GM23338 (cell line): ENCODE measurements at regions not wholly inside any gene's neighbourhood (a gene's known extent, or its start where the extent isn't known, plus 50 kb on each side); places are given as distances from the start of the nearest gene placed in this dataset.

Source experiments
- ATAC-seq: fragments of 200-7000 bp; cut with Tn5 transposase; 3 replicates; pipeline ENCODE4 v1.9.1; 2020
- DNase-seq: peaks from one replicate; pipeline ENCODE4 v3.0.0-alpha.2; 2015; ENCODE audit warnings: low spot score
- H2AFZ ChIP-seq: fragments of 200-600 bp; sonication (generic); 2 replicates; pipeline ENCODE4 v1.8.0; 2016; ENCODE audit warnings: antibody characterized with exemption, mild to moderate bottlenecking, moderate library complexity
- H3F3A ChIP-seq: fragments of 200-600 bp; sonication (generic); replicated peaks from 2 replicates; pipeline ENCODE4 v1.8.0; 2017; ENCODE audit warnings: antibody characterized with exemption, mixed run types, low read depth
- H3K27ac ChIP-seq: fragments of 200-600 bp; sonication (generic); 2 replicates; pipeline ENCODE4 v1.6.1; 2016; ENCODE audit warnings: low read depth
- H3K27me3 ChIP-seq: fragments of 200-600 bp; sonication (generic); 2 replicates; pipeline ENCODE4 v1.8.0; 2016; ENCODE audit warnings: mild to moderate bottlenecking, mixed run types, moderate library complexity; ENCODE audit not compliant: insufficient read depth
- H3K36me3 ChIP-seq: fragments of 200-600 bp; sonication (generic); 2 replicates; pipeline ENCODE4 v1.8.0; 2016; ENCODE audit warnings: mild to moderate bottlenecking; ENCODE audit not compliant: insufficient read depth
- H3K4me1 ChIP-seq: fragments of 200-600 bp; sonication (generic); 2 replicates; pipeline ENCODE4 v1.8.0; 2016; ENCODE audit warnings: mild to moderate bottlenecking, moderate library complexity; ENCODE audit not compliant: insufficient read depth
- H3K4me2 ChIP-seq: fragments of 200-600 bp; sonication (generic); 2 replicates; pipeline ENCODE4 v1.7.1; 2017; ENCODE audit warnings: mixed run types
- H3K4me3 ChIP-seq: fragments of 200-600 bp; sonication (generic); 2 replicates; pipeline ENCODE4 v1.6.1; 2016; ENCODE audit warnings: mixed run types
- H3K79me2 ChIP-seq: fragments of 200-600 bp; sonication (generic); replicated peaks from 2 replicates; pipeline ENCODE4 v1.8.0; 2017; ENCODE audit warnings: mild to moderate bottlenecking; ENCODE audit not compliant: insufficient read depth
- H3K9me2 ChIP-seq: fragments of 200-600 bp; sonication (generic); 2 replicates; pipeline ENCODE4 v1.8.0; 2017; ENCODE audit not compliant: insufficient read depth
- H4K20me1 ChIP-seq: fragments of 200-600 bp; sonication (generic); replicated peaks from 2 replicates; pipeline ENCODE4 v1.8.0; 2017; ENCODE audit warnings: mild to moderate bottlenecking; ENCODE audit not compliant: insufficient read depth
- H3K27ac Mint-ChIP-seq: 2 replicates; pipeline ENCODE4 v1.8.0; 2020; ENCODE audit warnings: inconsistent platforms, mild to moderate bottlenecking, moderate library complexity, mixed read lengths
- H3K27me3 Mint-ChIP-seq: 3 replicates; pipeline ENCODE4 v1.8.0; 2022; ENCODE audit warnings: low read depth, mild to moderate bottlenecking, moderate library complexity, mixed read lengths, inconsistent platforms; ENCODE audit not compliant: insufficient read depth, poor library complexity
- H3K36me3 Mint-ChIP-seq: 3 replicates; pipeline ENCODE4 v1.8.0; 2021; ENCODE audit warnings: low read depth, mild to moderate bottlenecking, inconsistent platforms, moderate library complexity, mixed read lengths
- H3K4me1 Mint-ChIP-seq: 3 replicates; pipeline ENCODE4 v1.8.0; 2020; ENCODE audit warnings: mild to moderate bottlenecking, inconsistent platforms, mixed read lengths
- H3K4me3 Mint-ChIP-seq: 3 replicates; pipeline ENCODE4 v1.8.0; 2021; ENCODE audit warnings: moderate library complexity, mild to moderate bottlenecking, inconsistent platforms, mixed read lengths
- H3K9me3 Mint-ChIP-seq: 3 replicates; pipeline ENCODE4 v1.8.0; 2020; ENCODE audit warnings: moderate library complexity, mild to moderate bottlenecking, inconsistent platforms, mixed read lengths
- CREB1 ChIP-seq: fragments of 250-450 bp; sonication (Bioruptor Pico); IDR thresholded peaks from 2 replicates; pipeline ENCODE4 v1.5.0; 2020; ENCODE audit warnings: low read depth, mild to moderate bottlenecking, moderate library complexity
- EZH2phosphoT487 ChIP-seq: fragments of 200-600 bp; sonication (generic); IDR thresholded peaks from one replicate; pipeline ENCODE4 v1.8.1; 2018; ENCODE audit warnings: antibody characterized with exemption; ENCODE audit not compliant: unreplicated experiment
- ZNF462 ChIP-seq: fragments of 250-450 bp; sonication (Bioruptor Pico); IDR thresholded peaks from 2 replicates; pipeline ENCODE4 v1.5.0; 2020; ENCODE audit warnings: mild to moderate bottlenecking, moderate library complexity

DNA sequence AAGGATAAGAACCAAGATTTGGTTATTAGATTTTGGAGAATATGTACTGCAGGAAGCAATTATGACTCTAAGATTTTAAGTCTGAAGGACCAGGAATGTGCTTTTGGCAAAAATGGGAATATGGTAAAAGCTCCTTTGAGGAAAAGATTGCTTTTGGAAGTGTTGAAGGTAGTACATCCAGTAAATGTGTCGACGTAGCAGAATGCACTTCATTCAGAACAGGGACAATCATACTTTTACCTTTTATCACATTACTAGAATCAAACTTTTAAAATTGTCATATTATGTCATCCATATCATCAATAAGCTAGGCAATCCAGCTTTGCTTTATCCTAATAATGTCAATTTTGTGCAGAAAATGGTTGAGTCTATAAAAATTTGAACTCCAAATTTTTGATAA is 74.3 kb upstream of the MSTN start:
- H3K9me3 Mint-ChIP-seq = peaks cover 50% of the 10 kb centered on the region

More for the DNA sequence above, 74.3 kb upstream of the MSTN start:
- Histone ChIP-seq H3K4me2 (no peak overlapping the region), H4K20me1 (no peaks in the 10 kb centered on the region), H3K27me3 (no peaks in the 10 kb centered on the region), H3K9me2 (no peaks in the 10 kb centered on the region), H3F3A (no peaks in the 10 kb centered on the region), H3K4me1 (no peaks in the 10 kb centered on the region), H3K27ac (no peak overlapping the region), H3K4me3 (no peak overlapping the region), H2AFZ (no peak overlapping the region), H3K79me2 (no peaks in the 10 kb centered on the region), H3K36me3 (no peaks in the 10 kb centered on the region)
- TF ChIP-seq ZNF462 (no peak), CREB1 (CRISPR knock-in tag) (no peak), EZH2phosphoT487 (no peak)
- peaks cover 21% of the 10 kb centered on the region for H3K36me3 Mint-ChIP-seq
- no peaks in the 10 kb centered on the region for H3K4me1 Mint-ChIP-seq
- ATAC-seq (no peak), DNase-seq (no peak)
- H3K4me3 Mint-ChIP-seq = no peak overlapping the region
- no peaks in the 10 kb centered on the region for H3K27me3 Mint-ChIP-seq
- no peak overlapping the region for H3K27ac Mint-ChIP-seq
